GM18520 (cell line): ENCODE measurements at regions not wholly inside any gene's neighbourhood (a gene's known extent, or its start where the extent isn't known, plus 50 kb on each side); places are given as distances from the start of the nearest gene placed in this dataset.
"Not testable (repeated sequence)": the region's sequence is repeated elsewhere in the genome, so short reads cannot be mapped to it uniquely, and the experiment has no call there.

Source experiments
- ATAC-seq: cut with Tn5 transposase; IDR thresholded peaks from one replicate; pipeline ENCODE4 v1.9.1; 2021; ENCODE audit not compliant: unreplicated experiment

DNA sequence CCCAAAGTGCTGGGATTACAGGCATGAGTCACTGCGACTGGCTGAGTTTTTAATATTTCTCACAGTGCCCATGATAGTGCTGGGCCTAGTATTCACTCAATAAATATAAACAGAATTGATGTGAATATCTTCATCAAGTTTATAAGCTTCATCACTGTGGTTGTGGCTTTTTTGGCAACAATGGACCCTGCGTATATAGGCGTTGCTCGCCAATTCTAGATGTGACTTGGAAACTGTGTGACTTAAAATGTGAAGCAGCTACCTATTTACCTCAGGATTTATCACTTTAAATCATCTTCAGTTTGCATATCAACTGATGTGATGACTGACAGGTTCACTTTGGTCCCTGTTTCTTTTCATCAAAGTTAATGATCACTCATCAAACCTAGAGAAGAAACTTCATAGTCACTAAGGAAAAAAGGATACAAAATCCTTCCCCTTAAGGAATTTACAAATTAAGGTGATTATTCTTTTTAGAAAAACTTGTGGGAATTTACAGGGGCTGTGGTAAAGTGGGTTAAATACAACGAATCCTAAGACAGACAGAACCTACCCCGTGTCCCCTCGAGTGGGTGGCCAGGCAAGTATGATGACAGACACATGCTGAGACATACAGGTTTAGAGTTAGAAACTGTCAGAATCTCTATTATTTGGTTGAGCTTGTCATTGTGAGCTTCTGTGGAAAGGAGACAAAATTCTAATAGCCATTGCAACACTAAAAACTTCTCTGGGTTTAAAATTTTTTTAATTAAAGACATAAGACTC, 101.3 kb downstream of the AKAP11 start:
- no peak for ATAC-seq

DNA sequence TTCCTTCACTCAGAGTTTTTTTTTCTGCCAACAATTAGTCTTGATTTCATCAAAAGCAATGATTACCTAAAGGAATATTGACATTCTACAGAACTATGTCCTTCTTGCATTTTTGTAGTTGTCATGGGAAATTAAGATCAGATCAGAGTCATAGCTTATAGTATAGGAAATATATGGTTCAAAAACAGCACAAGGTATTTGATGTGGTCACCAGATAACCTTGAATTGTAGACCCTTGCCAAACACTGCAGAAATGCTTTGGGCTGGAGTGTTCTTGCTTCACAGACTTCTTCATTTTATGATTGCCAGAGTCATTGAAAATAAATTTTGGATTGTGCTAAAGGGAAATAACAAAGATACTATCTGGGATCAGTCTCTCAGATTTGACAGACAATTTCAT, 103.7 kb downstream of the AKAP11 start:
- ATAC-seq: no peak

GRCh38 chr13:42377640-42378382, 105.9 kb downstream of the AKAP11 start:
- ATAC-seq: peak; percentile 76

- peak; percentile 22 for ATAC-seq
Observed at GRCh38 chr13:42378383-42378780, 106.4 kb downstream of the AKAP11 start.

DNA sequence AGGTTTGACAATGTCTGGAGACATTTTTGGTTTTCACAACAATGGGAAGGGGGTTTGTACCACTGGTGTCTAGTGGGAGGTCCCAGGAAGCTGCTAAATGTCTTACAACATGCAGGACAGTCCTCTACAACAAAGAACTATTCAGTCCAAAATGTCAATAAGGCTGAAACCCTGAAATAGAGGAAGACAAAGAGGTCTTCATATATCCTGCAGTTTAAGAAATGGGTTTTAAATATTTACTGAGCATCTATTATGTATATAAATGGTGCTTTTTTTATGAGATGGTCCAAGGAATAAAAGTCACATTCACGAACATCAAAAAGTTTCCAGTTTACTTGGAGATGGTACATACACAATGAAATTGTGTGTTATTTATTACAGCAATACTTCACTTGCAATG, 107.3 kb downstream of the AKAP11 start:
- ATAC-seq: no peak

DNA sequence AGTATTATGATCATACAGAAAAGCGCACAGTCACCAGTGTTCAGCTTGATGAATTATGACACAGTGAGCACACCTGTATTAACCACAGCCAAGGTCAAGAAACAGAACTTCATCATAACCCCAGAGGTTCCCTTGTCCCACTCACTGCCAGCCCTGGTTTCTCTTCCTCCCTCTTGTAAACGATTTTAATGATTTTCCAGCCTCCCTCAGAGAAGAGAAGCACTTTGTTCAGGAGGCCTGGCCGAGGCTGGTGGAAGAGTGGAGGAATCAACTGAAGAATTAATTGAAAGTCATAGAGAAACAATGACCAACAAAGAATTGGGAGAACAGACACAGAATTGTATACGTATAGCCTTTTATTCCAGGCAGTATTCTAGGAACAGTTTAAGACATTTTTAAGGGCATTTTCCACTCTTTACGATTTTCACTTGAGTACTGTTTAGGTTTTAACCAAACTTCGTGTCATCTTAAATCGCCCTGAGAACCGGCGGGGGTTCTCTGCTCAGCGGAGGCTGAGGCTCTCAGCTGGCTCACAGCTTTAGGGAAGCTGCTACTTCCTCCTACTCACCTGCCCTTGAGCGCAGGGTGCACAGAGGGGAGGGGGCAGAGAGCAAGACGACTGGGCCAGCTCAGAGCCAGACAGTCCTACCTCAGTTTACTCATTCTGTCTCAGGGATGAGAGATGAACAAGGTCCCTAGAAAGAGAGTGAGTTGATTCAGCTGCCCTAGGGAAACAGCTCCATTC, 108.6 kb downstream of the AKAP11 start:
- ATAC-seq: peak; percentile 18

GRCh38 chr13:42381165-42381425, 109.1 kb downstream of the AKAP11 start:
- ATAC-seq: no peak

DNA sequence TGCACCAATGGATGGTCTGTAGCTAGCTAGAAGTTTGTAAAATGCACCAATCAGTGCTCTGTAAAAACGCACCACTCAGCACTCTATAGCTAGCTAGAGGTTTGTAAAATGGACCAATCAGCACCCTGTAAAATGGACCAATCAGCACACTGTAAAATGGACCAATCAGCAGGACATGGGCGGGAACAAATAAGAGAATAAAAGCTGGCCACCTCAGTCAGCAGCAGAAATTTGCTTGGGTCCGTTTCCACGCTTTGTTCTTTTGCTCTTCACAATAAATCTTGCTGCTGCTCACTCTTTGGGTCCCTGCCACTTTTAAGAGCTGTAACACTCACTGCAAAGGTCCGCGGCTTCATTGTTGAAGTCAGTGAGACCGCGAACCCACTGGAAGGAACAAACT, 109.5 kb downstream of the AKAP11 start:
- ATAC-seq: not testable (repeated sequence)

GRCh38 chr13:42383025-42383424, 111.1 kb downstream of the AKAP11 start:
- no peak for ATAC-seq

GRCh38 chr13:42384265-42384664, 112.3 kb downstream of the AKAP11 start:
- ATAC-seq: no peak

DNA sequence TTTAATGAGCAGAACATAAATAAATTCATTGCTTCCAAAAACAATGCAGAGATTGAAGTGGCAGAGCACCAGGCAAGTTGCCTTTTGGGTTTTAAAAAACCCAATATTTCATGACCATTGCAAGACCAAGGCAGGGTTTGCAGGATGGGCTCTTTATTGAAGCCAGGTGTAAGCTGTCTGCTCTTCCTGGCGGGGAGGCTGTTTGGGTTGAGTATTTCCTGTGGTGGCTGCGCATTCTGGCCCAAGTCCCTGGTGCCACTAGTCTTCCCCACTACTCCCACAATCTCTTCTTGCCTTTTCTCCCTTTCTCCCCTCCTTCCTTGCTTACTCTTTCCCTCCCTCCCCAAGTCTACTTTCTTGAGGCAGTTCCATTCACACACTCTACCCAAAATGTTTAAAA, 116.4 kb downstream of the AKAP11 start:
- ATAC-seq: no peak

DNA sequence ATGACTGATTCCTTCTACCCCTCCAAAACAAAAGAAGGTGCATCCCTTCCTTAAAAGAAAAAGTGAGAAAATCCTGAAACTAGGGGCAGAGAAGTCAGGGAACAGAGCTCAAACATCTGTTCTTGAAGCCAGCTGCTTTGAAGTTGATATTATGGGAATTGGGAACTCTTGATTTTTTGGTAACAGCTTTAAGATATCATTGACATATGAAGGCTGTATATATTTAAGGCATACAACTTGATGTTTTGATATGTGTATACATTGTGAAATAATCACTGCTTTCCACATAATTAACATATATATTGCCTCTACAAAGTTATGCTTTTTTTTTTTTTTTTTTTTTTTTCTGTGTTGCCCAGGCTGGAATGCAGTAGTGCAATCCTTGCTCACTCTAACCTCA, 117.1 kb downstream of the AKAP11 start:
- ATAC-seq: no peak

DNA sequence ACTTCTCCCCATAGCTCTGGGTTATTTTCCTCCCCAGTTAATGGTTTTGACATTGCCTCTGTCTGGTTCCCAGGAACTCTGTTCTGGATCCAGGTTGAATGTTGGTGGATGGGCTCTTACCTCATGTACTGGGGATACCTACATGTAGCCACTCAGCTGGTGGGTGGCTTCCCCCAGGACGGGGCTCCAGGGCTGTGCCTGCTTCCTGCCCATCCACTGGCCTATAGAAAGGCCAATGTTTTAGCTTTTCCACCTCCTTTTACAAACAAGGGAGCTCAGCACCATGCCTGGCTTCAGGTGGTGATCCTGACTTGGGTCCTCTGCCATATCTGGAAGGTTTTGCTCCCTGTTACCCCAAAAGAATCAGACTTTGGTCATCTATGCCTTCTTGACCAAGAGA, 120.2 kb downstream of the AKAP11 start:
- ATAC-seq: no peak

GRCh38 chr13:42392716-42393572, 121.0 kb downstream of the AKAP11 start:
- peak; percentile 58 for ATAC-seq

- ATAC-seq: no peak
Observed at GRCh38 chr13:42393573-42394360, 121.8 kb downstream of the AKAP11 start.

- ATAC-seq: no peak
Observed at GRCh38 chr13:42394361-42394708, 122.4 kb downstream of the AKAP11 start.

DNA sequence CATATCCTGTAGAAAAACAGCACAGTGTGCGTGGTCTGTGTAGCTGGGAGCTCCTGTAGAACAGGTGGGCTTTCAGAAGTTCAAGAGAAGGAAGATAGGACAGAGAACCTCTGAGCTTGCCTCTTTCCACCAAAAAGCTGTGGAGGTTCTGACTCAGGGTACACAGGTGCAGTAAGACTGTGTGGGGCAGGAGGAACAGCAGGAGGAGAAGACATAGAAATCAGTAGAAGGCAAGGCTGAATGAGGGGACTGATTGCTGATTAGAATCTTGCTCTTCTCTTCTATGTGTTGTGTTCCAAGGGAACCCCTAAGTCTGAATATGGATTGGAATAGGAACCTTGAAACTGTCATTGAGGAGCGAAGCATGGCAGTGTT, 122.7 kb downstream of the AKAP11 start:
- no peak for ATAC-seq

DNA sequence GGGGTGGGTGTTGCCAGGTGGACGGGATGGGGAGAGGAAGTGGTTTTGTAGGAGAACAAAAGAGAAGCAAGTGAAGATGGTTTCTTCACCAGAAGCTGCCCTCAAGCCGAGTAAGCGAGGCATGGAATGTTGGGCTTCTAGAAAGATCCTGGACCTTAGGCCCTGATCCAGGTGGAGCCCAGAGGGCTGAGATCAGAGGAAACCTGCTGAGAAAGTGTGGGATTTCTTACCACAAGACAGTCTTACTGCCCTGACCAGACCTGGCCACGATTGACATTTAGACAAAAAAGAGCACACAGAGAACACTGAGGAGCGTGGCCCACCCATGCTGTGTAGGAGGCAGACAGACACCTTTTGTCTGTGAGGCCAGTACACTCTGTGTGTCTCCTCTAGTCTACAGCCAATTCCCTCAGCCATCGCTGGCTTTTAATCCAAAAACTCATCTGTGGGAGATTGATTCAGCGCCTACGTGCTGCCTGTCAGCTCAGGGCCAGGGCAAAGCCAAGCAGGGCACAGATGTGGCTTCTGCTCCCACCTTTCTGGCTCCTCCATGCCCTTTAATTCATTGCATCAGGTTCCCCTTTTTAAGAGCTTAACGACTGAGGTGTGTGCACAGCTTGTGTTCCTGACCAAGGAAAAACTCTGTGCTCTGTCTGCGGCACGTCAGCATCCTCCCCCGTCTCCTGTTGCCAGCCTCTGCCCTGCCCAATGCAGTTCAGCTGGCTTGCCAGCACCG, 123.3 kb downstream of the AKAP11 start:
- no peak for ATAC-seq

GRCh38 chr13:42396501-42396900, 124.5 kb downstream of the AKAP11 start:
- ATAC-seq: no peak
